ENCODE measurements at regions not wholly inside any gene's neighbourhood (a gene's known extent, or its start where the extent isn't known, plus 50 kb on each side); places are given as distances from the start of the nearest gene placed in this dataset.

DNA sequence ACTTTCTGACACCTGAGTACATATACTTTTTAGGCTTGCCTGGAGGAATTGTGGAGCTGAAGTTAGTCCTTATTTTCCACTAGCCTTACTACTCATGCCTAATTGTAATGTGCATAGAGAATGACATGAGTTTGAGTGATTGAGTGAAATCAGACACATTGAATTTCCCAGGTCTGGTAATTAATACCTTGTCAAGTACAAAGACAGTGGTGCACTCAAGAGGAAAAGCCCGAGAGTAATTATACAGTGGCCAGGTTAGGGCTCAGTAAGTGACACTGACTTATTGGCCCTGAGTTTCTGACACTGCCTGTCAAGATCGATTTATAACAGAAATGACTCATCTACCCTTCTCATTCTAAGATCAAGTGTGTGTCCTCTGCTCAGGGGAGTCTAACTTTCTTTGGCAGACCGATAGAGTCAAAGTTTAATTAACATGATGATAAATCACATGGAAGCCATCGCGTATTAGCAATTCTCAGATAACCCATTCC is 288.3 kb downstream of the TPBG start:
- no peak overlapping the region for H3K27ac Mint-ChIP-seq (ENCODE audit: low read depth, unreplicated experiment)
- no peaks in the 10 kb centered on the region for H3K4me1 Mint-ChIP-seq (ENCODE audit: insufficient read depth, unreplicated experiment)
- POLR2A ChIA-PET, result interaction anchor here (0.7 kb wide), 1 partner anchor 9 kb away, joined by 3 read pairs; no protein-coding TSS in a partner anchor
- no TSS peak for BruUV-seq (replicated peaks)
- intact Hi-C loops (cut with micrococcal nuclease), result no loop called here
- TF ChIP-seq, protein P1, sequence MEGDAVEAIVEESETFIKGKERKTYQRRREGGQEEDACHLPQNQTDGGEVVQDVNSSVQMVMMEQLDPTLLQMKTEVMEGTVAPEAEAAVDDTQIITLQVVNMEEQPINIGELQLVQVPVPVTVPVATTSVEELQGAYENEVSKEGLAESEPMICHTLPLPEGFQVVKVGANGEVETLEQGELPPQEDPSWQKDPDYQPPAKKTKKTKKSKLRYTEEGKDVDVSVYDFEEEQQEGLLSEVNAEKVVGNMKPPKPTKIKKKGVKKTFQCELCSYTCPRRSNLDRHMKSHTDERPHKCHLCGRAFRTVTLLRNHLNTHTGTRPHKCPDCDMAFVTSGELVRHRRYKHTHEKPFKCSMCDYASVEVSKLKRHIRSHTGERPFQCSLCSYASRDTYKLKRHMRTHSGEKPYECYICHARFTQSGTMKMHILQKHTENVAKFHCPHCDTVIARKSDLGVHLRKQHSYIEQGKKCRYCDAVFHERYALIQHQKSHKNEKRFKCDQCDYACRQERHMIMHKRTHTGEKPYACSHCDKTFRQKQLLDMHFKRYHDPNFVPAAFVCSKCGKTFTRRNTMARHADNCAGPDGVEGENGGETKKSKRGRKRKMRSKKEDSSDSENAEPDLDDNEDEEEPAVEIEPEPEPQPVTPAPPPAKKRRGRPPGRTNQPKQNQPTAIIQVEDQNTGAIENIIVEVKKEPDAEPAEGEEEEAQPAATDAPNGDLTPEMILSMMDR (IDR thresholded peaks at IDR 0.05; ENCODE audit: unreplicated experiment), result no peak
- no peak for DNase-seq (ENCODE audit: unreplicated experiment)
- no peaks in the 10 kb centered on the region for H3K36me3 Mint-ChIP-seq (ENCODE audit: insufficient read depth, unreplicated experiment)
- H3K27me3 Mint-ChIP-seq (ENCODE audit: insufficient read depth, unreplicated experiment), result peaks cover 10% of the 10 kb centered on the region
- no peak overlapping the region for H3K4me3 Mint-ChIP-seq (ENCODE audit: unreplicated experiment)
- CTCF ChIA-PET, result interaction anchor here (0.5 kb wide), 1 partner anchor 181 kb away, joined by 3 read pairs; no protein-coding TSS in a partner anchor
- H3K9me3 Mint-ChIP-seq (ENCODE audit: unreplicated experiment), result peaks cover 9% of the 10 kb centered on the region

GRCh38 chr6:82679232-82679631 is 315.6 kb downstream of the TPBG start:
- Mint-ChIP-seq H3K36me3 (ENCODE audit: insufficient read depth, unreplicated experiment) (peaks cover 6% of the 10 kb centered on the region), H3K9me3 (ENCODE audit: unreplicated experiment) (peaks cover 13% of the 10 kb centered on the region), H3K27me3 (ENCODE audit: insufficient read depth, unreplicated experiment) (no peaks in the 10 kb centered on the region), H3K27ac (ENCODE audit: low read depth, unreplicated experiment) (no peak overlapping the region), H3K4me1 (ENCODE audit: insufficient read depth, unreplicated experiment) (no peaks in the 10 kb centered on the region), H3K4me3 (ENCODE audit: unreplicated experiment) (no peak overlapping the region)
- POLR2A ChIA-PET, result no interaction called here
- no TSS peak for BruUV-seq (replicated peaks)
- CTCF ChIA-PET, result no interaction called here
- intact Hi-C loops (cut with micrococcal nuclease), result no loop called here
- DNase-seq (ENCODE audit: unreplicated experiment), result no peak
- TF ChIP-seq, protein P1 (IDR thresholded peaks at IDR 0.05; ENCODE audit: unreplicated experiment), result no peak

- DNase-seq (ENCODE audit: unreplicated experiment), result no peak
- Mint-ChIP-seq H3K27me3 (ENCODE audit: insufficient read depth, unreplicated experiment) (no peaks in the 10 kb centered on the region), H3K4me3 (ENCODE audit: unreplicated experiment) (no peak overlapping the region), H3K9me3 (ENCODE audit: unreplicated experiment) (peaks cover 13% of the 10 kb centered on the region), H3K27ac (ENCODE audit: low read depth, unreplicated experiment) (no peak overlapping the region), H3K36me3 (ENCODE audit: insufficient read depth, unreplicated experiment) (peaks cover 6% of the 10 kb centered on the region), H3K4me1 (ENCODE audit: insufficient read depth, unreplicated experiment) (no peaks in the 10 kb centered on the region)
- TF ChIP-seq, protein P1 (IDR thresholded peaks at IDR 0.05; ENCODE audit: unreplicated experiment), result no peak
- POLR2A ChIA-PET, result interaction anchor here (0.7 kb wide), 1 partner anchor 312 kb away, joined by 3 read pairs; no protein-coding TSS in a partner anchor
- BruUV-seq (replicated peaks), result no TSS peak
- intact Hi-C loops (cut with micrococcal nuclease), result no loop called here
- CTCF ChIA-PET, result interaction anchor here (0.6 kb wide), 1 partner anchor 317 kb away, joined by 3 read pairs; no protein-coding TSS in a partner anchor
These were observed 316.6 kb downstream of the TPBG start for GRCh38 chr6:82680192-82680591.

- TF ChIP-seq, protein P1 (IDR thresholded peaks at IDR 0.05; ENCODE audit: unreplicated experiment), result no peak
- H3K36me3 Mint-ChIP-seq (ENCODE audit: insufficient read depth, unreplicated experiment), result peaks cover 6% of the 10 kb centered on the region
- no peaks in the 10 kb centered on the region for H3K27me3 Mint-ChIP-seq (ENCODE audit: insufficient read depth, unreplicated experiment)
- BruUV-seq (replicated peaks), result no TSS peak
- H3K4me3 Mint-ChIP-seq (ENCODE audit: unreplicated experiment), result no peak overlapping the region
- H3K27ac Mint-ChIP-seq (ENCODE audit: low read depth, unreplicated experiment), result no peak overlapping the region
- DNase-seq (ENCODE audit: unreplicated experiment), result no peak
- ChIA-PET POLR2A (interaction anchor here (0.6 to 1.0 kb wide), 3 partner anchors 25 to 67 kb away, joined by 3 read pairs; no protein-coding TSS in a partner anchor), CTCF (interaction anchor here (0.7 to 1.3 kb wide), 2 partner anchors 10 to 384 kb away, joined by 3 to 4 read pairs; partner anchors contain the start of gene UBE3D)
- H3K4me1 Mint-ChIP-seq (ENCODE audit: insufficient read depth, unreplicated experiment), result no peaks in the 10 kb centered on the region
- H3K9me3 Mint-ChIP-seq (ENCODE audit: unreplicated experiment), result peaks cover 13% of the 10 kb centered on the region
- intact Hi-C loops (cut with micrococcal nuclease), result no loop called here
These were observed 317.6 kb downstream of the TPBG start for GRCh38 chr6:82681119-82681714.
